Suprapubic skin (tissue), 4 donors: ENCODE measurements at regions not wholly inside any gene's neighbourhood (a gene's known extent, or its start where the extent isn't known, plus 50 kb on each side); places are given as distances from the start of the nearest gene placed in this dataset.

Experiments used
- DNase-seq, 2 donors: peaks; one replicate each; pipeline ENCODE4 v3.0.0-alpha.2; 2019; ENCODE audit warnings: low spot score in 2 of 2
- H3K27ac ChIP-seq: fragments of 200-600 bp; sonication (generic); one replicate; pipeline ENCODE4 v1.5.1; 2019
- H3K27me3 ChIP-seq: fragments of 200-600 bp; sonication (generic); one replicate; pipeline ENCODE4 v1.5.1; 2019
- H3K36me3 ChIP-seq: fragments of 200-600 bp; sonication (generic); one replicate; pipeline ENCODE4 v1.5.1; 2019
- H3K4me1 ChIP-seq: fragments of 200-600 bp; sonication (generic); one replicate; pipeline ENCODE4 v1.5.1; 2019
- H3K4me3 ChIP-seq: fragments of 200-600 bp; sonication (generic); one replicate; pipeline ENCODE4 v1.5.1; 2019; ENCODE audit warnings: mild to moderate bottlenecking
- H3K9me3 ChIP-seq: fragments of 200-600 bp; sonication (generic); one replicate; pipeline ENCODE4 v1.5.1; 2019
- CTCF ChIP-seq, 2 donors: fragments of 200-600 bp in 1 of 2; fragments of 450-650 bp in 1 of 2; sonication (generic) in 1 of 2; IDR thresholded peaks; one replicate each; pipeline ENCODE4 v1.5.1; 2016 to 2019; ENCODE audit warnings: antibody characterized with exemption in 2 of 2, mild to moderate bottlenecking in 1 of 2, moderate library complexity in 1 of 2
- EP300 ChIP-seq: sonication (generic); formaldehyde crosslinking; IDR thresholded peaks from one replicate; pipeline ENCODE4 v1.6.1; 2017; ENCODE audit warnings: antibody characterized with exemption
- POLR2A ChIP-seq, 2 donors: fragments of 450-650 bp; IDR thresholded peaks; one replicate each; pipeline ENCODE4 v1.6.1; 2017; ENCODE audit warnings: antibody characterized with exemption in 2 of 2, mild to moderate bottlenecking in 2 of 2, moderate library complexity in 2 of 2
- POLR2AphosphoS5 ChIP-seq, 3 donors: sonication (generic); formaldehyde crosslinking; IDR thresholded peaks; one replicate each; pipeline ENCODE4 v1.6.1; 2017; ENCODE audit warnings: antibody characterized with exemption in 3 of 3
- WGBS: methylation state at CpG from one replicate; pipeline ENCODE4 v1.1.5; 2018; 5-methylcytosine and 5-hydroxymethylcytosine counted together

- Histone ChIP-seq H3K36me3 (no peaks in the 10 kb centered on the region), H3K27me3 (no peaks in the 10 kb centered on the region), H3K4me1 (no peaks in the 10 kb centered on the region), H3K4me3 (no peak overlapping the region), H3K27ac (no peak overlapping the region), H3K9me3 (no peaks in the 10 kb centered on the region)
- 57% methylated on average over 3 of the region's 3 CpGs for WGBS
- TF ChIP-seq CTCF (IDR thresholded peaks at IDR 0.05) (no peak), POLR2AphosphoS5 (IDR thresholded peaks at IDR 0.05) (no peak), POLR2A (IDR thresholded peaks at IDR 0.05) (no peak), EP300 (no peak)
- DNase-seq = no peak
These were observed 185.4 kb downstream of the FBXO15 start for GRCh38 chr18:73962256-73962655.

DNA sequence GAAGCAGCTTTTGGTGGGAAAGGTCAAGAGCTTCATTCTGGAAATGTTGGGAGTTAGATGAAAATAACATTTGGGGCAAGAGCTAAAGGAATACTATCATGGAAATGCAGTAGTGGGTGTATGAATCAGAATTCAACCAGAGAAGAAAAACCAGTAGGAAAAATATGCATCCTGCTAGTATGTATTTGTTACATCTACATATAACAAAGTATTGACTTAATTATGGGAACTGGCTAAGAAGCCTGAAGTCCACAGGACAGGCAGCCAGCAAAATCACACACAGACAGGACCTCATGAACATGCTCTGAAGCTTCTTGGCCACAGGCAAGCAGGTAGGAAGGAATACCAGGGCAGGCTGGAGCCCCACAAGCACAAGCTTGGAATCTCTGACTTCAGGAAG, 185.8 kb downstream of the FBXO15 start:
- H3K4me3 ChIP-seq = no peak overlapping the region
- no peaks in the 10 kb centered on the region for H3K27me3 ChIP-seq
- H3K36me3 ChIP-seq = no peaks in the 10 kb centered on the region
- no peak for TF ChIP-seq EP300
- TF ChIP-seq CTCF (IDR thresholded peaks at IDR 0.05) = no peak
- no peak for TF ChIP-seq POLR2A (IDR thresholded peaks at IDR 0.05)
- no peak for TF ChIP-seq POLR2AphosphoS5 (IDR thresholded peaks at IDR 0.05)
- no peak for DNase-seq
- no peaks in the 10 kb centered on the region for H3K4me1 ChIP-seq
- H3K27ac ChIP-seq = no peak overlapping the region
- H3K9me3 ChIP-seq = no peaks in the 10 kb centered on the region

GRCh38 chr18:73959352-73959751, 188.3 kb downstream of the FBXO15 start:
- DNase-seq = no peak
- Histone ChIP-seq H3K36me3 (no peaks in the 10 kb centered on the region), H3K27ac (no peak overlapping the region), H3K4me3 (no peak overlapping the region), H3K27me3 (no peaks in the 10 kb centered on the region), H3K9me3 (no peaks in the 10 kb centered on the region), H3K4me1 (no peaks in the 10 kb centered on the region)
- no peak for TF ChIP-seq POLR2A (IDR thresholded peaks at IDR 0.05)
- no peak for TF ChIP-seq EP300
- no peak for TF ChIP-seq CTCF (IDR thresholded peaks at IDR 0.05)
- no peak for TF ChIP-seq POLR2AphosphoS5 (IDR thresholded peaks at IDR 0.05)
- 53% methylated on average over 5 of the region's 5 CpGs for WGBS

GRCh38 chr18:73954268-73954667, 193.4 kb downstream of the FBXO15 start:
- TF ChIP-seq POLR2AphosphoS5 (IDR thresholded peaks at IDR 0.05) = no peak
- TF ChIP-seq EP300 = no peak
- no peak for TF ChIP-seq CTCF (IDR thresholded peaks at IDR 0.05)
- no peak for TF ChIP-seq POLR2A (IDR thresholded peaks at IDR 0.05)
- DNase-seq = no peak
- Histone ChIP-seq H3K4me3 (no peak overlapping the region), H3K9me3 (no peaks in the 10 kb centered on the region), H3K27me3 (no peaks in the 10 kb centered on the region), H3K4me1 (no peaks in the 10 kb centered on the region), H3K36me3 (no peaks in the 10 kb centered on the region), H3K27ac (no peak overlapping the region)
- WGBS = 37% methylated on average over 4 of the region's 4 CpGs

DNA sequence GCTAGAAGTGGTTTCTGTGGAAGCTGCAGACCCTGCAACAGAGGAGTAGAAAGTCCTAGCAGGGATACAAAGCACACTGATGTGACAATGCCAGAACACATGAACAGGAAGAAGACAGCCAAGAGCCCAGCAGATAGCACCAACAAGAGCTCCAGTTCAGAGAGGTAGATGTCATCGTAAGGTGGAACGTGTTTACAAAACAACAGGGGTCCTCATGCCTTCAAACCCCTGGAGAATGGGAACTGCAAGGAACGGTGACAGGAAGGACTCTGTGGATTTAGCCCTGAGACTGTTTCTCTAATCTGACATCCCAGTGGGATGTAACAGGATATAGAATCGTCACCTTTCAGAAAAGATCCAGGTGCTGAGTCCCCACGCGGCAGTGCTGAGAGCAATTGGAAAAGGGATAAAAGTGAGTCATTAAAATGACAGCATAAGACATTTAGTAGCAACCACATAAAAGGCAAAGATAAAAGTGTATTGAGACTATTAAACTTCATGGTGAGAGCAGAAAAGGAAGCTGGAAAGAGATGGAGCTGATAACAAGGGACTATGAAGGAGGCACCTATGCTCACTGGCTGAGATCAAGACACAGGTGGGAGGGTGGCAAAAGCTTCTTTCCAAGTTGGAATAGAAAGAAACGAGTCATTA, 195.2 kb downstream of the FBXO15 start:
- TF ChIP-seq CTCF (IDR thresholded peaks at IDR 0.05) = no peak
- TF ChIP-seq POLR2A (IDR thresholded peaks at IDR 0.05) = no peak
- TF ChIP-seq EP300 = no peak
- no peak for TF ChIP-seq POLR2AphosphoS5 (IDR thresholded peaks at IDR 0.05)
- WGBS = 34% methylated on average over 7 of the region's 7 CpGs
- no peaks in the 10 kb centered on the region for H3K4me1 ChIP-seq

More for the DNA sequence above, 195.2 kb downstream of the FBXO15 start:
- H3K27ac ChIP-seq = no peak overlapping the region
- no peaks in the 10 kb centered on the region for H3K27me3 ChIP-seq
- H3K4me3 ChIP-seq = no peak overlapping the region
- no peaks in the 10 kb centered on the region for H3K36me3 ChIP-seq
- no peaks in the 10 kb centered on the region for H3K9me3 ChIP-seq
- no peak for DNase-seq
